HUDEP-2 (cell line): ENCODE measurements at regions not wholly inside any gene's neighbourhood (a gene's known extent, or its start where the extent isn't known, plus 50 kb on each side); places are given as distances from the start of the nearest gene placed in this dataset.
"Not testable (repeated sequence)": the region's sequence is repeated elsewhere in the genome, so short reads cannot be mapped to it uniquely, and the experiment has no call there.

Experiments used
- DNase-seq, 76 experiments: peaks; one replicate each; lab custom pipeline; 2025; ENCODE audit not compliant: unreplicated experiment in 76 of 76; lab: John Stamatoyannopoulos, UW

- DNase-seq, result not testable (repeated sequence)
Measured at GRCh38 chr10:11403646-11404045, 207.8 kb downstream of the USP6NL start.

- DNase-seq, result no peak
Measured at GRCh38 chr10:11403116-11403515, 208.3 kb downstream of the USP6NL start.

- DNase-seq, result no peak
Measured at GRCh38 chr10:11402392-11402791, 209.1 kb downstream of the USP6NL start.

- DNase-seq, result no peak
Measured at GRCh38 chr10:11401264-11402235, 209.9 kb downstream of the USP6NL start.

- no peak for DNase-seq
Measured at GRCh38 chr10:11397980-11398580, 213.4 kb downstream of the USP6NL start.

- peak in 1 of 76 experiments; percentile 0 for DNase-seq
Measured at GRCh38 chr10:11397077-11397965, 214.1 kb downstream of the USP6NL start.

GRCh38 chr10:11396311-11396955 is 215.0 kb downstream of the USP6NL start:
- no peak for DNase-seq

- no peak for DNase-seq
Measured at GRCh38 chr10:11395581-11396310, 215.7 kb downstream of the USP6NL start.

GRCh38 chr10:11395161-11395560 is 216.3 kb downstream of the USP6NL start:
- DNase-seq, result no peak

GRCh38 chr10:11393858-11394257 is 217.6 kb downstream of the USP6NL start:
- no peak for DNase-seq

- no peak for DNase-seq
Measured at GRCh38 chr10:11392776-11393175, 218.7 kb downstream of the USP6NL start.

GRCh38 chr10:11388996-11389395 is 222.5 kb downstream of the USP6NL start:
- no peak for DNase-seq

GRCh38 chr10:11387551-11388222 is 223.8 kb downstream of the USP6NL start:
- DNase-seq, result no peak

GRCh38 chr10:11387044-11387443 is 224.4 kb downstream of the USP6NL start:
- DNase-seq, result no peak
